Neural progenitor cell (in vitro differentiated cells): ENCODE measurements at regions not wholly inside any gene's neighbourhood (a gene's known extent, or its start where the extent isn't known, plus 50 kb on each side); places are given as distances from the start of the nearest gene placed in this dataset.

ENCODE experiments used
- EZH2 ChIP-seq: fragments of 200-600 bp; sonication (generic); IDR thresholded peaks from 2 replicates; pipeline ENCODE4 v1.6.1; 2017; ENCODE audit warnings: antibody characterized with exemption, mild to moderate bottlenecking, moderate library complexity
- EZH2phosphoT487 ChIP-seq: fragments of 200-600 bp; sonication (generic); IDR thresholded peaks from 2 replicates; pipeline ENCODE4 v1.6.1; 2017; ENCODE audit warnings: antibody characterized with exemption
- TF ChIP-seq, protein P1 (sequence below): fragments of 200-600 bp; sonication (generic); IDR thresholded peaks from 2 replicates; pipeline ENCODE4 v1.5.1; 2017; ENCODE audit warnings: antibody characterized with exemption, mild to moderate bottlenecking

DNA sequence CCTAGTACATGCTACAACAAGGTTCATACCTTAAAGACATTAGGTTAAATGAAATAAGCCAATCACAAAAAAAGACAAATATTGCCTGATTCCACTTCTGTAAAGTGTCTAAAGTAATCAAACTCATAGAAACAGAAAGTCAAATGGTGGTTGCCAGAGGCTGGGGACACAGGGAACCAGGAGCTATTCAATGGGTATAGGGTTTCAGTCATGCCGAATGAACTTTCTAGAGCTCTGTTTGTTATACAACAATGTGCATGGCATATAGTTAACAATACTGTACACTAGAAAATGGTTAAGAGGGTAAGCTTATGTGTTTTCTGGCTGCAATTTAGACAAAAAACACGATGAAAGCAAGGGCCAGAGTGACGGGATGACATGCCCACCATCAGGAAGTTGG is 70.8 kb upstream of the EGFLAM start:
- TF ChIP-seq, protein P1, sequence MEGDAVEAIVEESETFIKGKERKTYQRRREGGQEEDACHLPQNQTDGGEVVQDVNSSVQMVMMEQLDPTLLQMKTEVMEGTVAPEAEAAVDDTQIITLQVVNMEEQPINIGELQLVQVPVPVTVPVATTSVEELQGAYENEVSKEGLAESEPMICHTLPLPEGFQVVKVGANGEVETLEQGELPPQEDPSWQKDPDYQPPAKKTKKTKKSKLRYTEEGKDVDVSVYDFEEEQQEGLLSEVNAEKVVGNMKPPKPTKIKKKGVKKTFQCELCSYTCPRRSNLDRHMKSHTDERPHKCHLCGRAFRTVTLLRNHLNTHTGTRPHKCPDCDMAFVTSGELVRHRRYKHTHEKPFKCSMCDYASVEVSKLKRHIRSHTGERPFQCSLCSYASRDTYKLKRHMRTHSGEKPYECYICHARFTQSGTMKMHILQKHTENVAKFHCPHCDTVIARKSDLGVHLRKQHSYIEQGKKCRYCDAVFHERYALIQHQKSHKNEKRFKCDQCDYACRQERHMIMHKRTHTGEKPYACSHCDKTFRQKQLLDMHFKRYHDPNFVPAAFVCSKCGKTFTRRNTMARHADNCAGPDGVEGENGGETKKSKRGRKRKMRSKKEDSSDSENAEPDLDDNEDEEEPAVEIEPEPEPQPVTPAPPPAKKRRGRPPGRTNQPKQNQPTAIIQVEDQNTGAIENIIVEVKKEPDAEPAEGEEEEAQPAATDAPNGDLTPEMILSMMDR, result no peak
- no peak for TF ChIP-seq EZH2
- no peak for TF ChIP-seq EZH2phosphoT487
